Gastrocnemius medialis (tissue), 4 donors: ENCODE measurements at regions not wholly inside any gene's neighbourhood (a gene's known extent, or its start where the extent isn't known, plus 50 kb on each side); places are given as distances from the start of the nearest gene placed in this dataset.

Experiments used
- CTCF ChIP-seq, 5 experiments: fragments of 450-650 bp in 3 of 5; fragments of 200-600 bp in 2 of 5; sonication (generic) in 2 of 5; IDR thresholded peaks in 4 of 5; conservative IDR thresholded peaks in 1 of 5; 1 replicate in 4 of 5; 2 replicates in 1 of 5; pipeline ENCODE4 v1.5.1; 2016 to 2019; ENCODE audit warnings: antibody characterized with exemption in 5 of 5, mild to moderate bottlenecking in 3 of 5, moderate library complexity in 3 of 5
- POLR2A ChIP-seq, 2 donors: fragments of 450-650 bp; IDR thresholded peaks; one replicate each; pipeline ENCODE4 v1.6.1; 2017; ENCODE audit warnings: antibody characterized with exemption in 2 of 2, mild to moderate bottlenecking in 2 of 2, moderate library complexity in 2 of 2

- TF ChIP-seq CTCF (IDR thresholded peaks at IDR 0.05 in 4 of 5, conservative IDR thresholded peaks at IDR 0.05 in 1 of 5) (no peak), POLR2A (IDR thresholded peaks at IDR 0.05) (no peak)
These were observed 55.2 kb upstream of the CNTN6 start for GRCh38 chr3:1037631-1038030.
